ENCODE measurements at regions not wholly inside any gene's neighbourhood (a gene's known extent, or its start where the extent isn't known, plus 50 kb on each side); places are given as distances from the start of the nearest gene placed in this dataset.

DNA sequence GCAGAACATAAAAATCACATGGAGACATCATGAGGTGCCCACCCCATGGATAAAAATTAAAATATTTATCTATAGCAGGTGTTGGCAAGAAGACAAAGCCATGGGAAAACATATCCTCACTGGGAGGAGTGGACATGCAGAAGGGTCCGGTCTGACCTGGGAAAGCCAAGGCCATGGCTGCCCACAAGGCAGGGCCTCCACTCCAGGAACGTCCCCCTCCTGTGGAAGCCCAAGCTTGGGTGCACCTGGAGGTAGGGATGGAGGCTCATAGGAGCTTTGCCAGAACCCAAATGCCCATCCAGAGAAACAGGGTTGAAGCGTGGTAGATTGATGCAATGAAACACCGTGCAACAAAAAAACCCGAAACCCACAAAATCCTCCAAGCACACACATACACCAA is 81.4 kb upstream of the COL5A1 start:
- TF ChIP-seq CTCF (IDR thresholded peaks at IDR 0.05) (no peak), POLR2A (IDR thresholded peaks at IDR 0.05) (no peak), EP300 (IDR thresholded peaks at IDR 0.05) (no peak)
